HepG2 (cell line): ENCODE measurements at regions not wholly inside any gene's neighbourhood (a gene's known extent, or its start where the extent isn't known, plus 50 kb on each side); places are given as distances from the start of the nearest gene placed in this dataset.

Experiments
- ATAC-seq: fragments of 200-7000 bp; cut with Tn5 transposase; 3 replicates; pipeline ENCODE4 v1.9.1; 2020; ENCODE audit warnings: mild to moderate bottlenecking, moderate library complexity
- BruUV-seq: library from RNA; stranded (reverse); fragments of 400-500 nt; replicated peaks from 2 replicates; lab custom pipeline; 2021; lab: Mats Ljungman, UMichigan
- CTCF ChIA-PET: fragments of 300-600 bp; formaldehyde crosslinking; extraction: SDS; loops from one replicate; lab custom pipeline; 2021; ENCODE audit warnings: low total read pairs, inconsistent platforms, low intra/inter-chr PET ratio; lab: Yijun Ruan, JAX
- POLR2A ChIA-PET: fragments of 350-600 bp; sonication (Branson Sonifier 250); formaldehyde crosslinking; loops from one replicate; lab custom pipeline; 2020; ENCODE audit warnings: antibody characterized with exemption, inconsistent platforms; lab: Yijun Ruan, JAX
- DNase-seq: peaks from one replicate; pipeline ENCODE4 v3.0.0-alpha.2; 2015; ENCODE audit warnings: low spot score
- FAIRE-seq: peaks from 3 replicates; lab custom pipeline; 2011; peaks lifted over from hg19 to GRCh38; lab: Jason Lieb, UNC
- H2AFZ ChIP-seq: one replicate; pipeline ENCODE4 v1.6.1; 2011; ENCODE audit warnings: low read length, inconsistent platforms
- H3K27ac ChIP-seq: fragments of 300-600 bp; 3 replicates; pipeline ENCODE4 v1.8.0; 2011; ENCODE audit warnings: mixed run types, mild to moderate bottlenecking, mixed read lengths, low read length, inconsistent platforms; ENCODE audit not compliant: insufficient read depth; ENCODE audit errors: extremely low read length
- H3K27me3 ChIP-seq, 2 experiments: fragments of 200-600 bp in 1 of 2; 2 replicates in 1 of 2; 3 replicates in 1 of 2; pipeline versions ENCODE4 v1.6.0 to v1.8.0; 2011; ENCODE audit warnings: low read length in 2 of 2, mild to moderate bottlenecking in 2 of 2, moderate library complexity in 2 of 2, inconsistent platforms in 1 of 2; ENCODE audit not compliant: insufficient read depth in 2 of 2, control insufficient read depth in 1 of 2
- H3K36me3 ChIP-seq, 2 experiments: fragments of 200-600 bp in 1 of 2; replicated peaks in 1 of 2; 2 replicates in 1 of 2; 3 replicates in 1 of 2; pipeline versions ENCODE4 v1.5.1 to v1.8.0; 2011; ENCODE audit warnings: low read length in 2 of 2, inconsistent platforms in 1 of 2; ENCODE audit not compliant: insufficient read depth in 2 of 2, control insufficient read depth in 1 of 2
- H3K4me1 ChIP-seq: 2 replicates; pipeline ENCODE4 v1.5.1; 2012; ENCODE audit warnings: low read length, inconsistent platforms; ENCODE audit not compliant: insufficient read depth
- H3K4me2 ChIP-seq: 2 replicates; pipeline ENCODE4 v1.6.0; 2011; ENCODE audit warnings: low read depth, low read length, inconsistent platforms
- H3K4me3 ChIP-seq, 3 experiments: fragments of 200-600 bp in 1 of 3; sonication (generic), shearing (Covaris generic) in 1 of 3; replicated peaks in 1 of 3; 2 replicates each; pipeline ENCODE4 v1.5.1; 2011 to 2016; ENCODE audit warnings: low read length in 3 of 3, inconsistent platforms in 2 of 3, low read depth in 2 of 3, mild to moderate bottlenecking in 2 of 3, control low read depth in 1 of 3, mixed read lengths in 1 of 3; ENCODE audit not compliant: insufficient read depth in 1 of 3
- H3K79me2 ChIP-seq: one replicate; pipeline ENCODE4 v1.6.1; 2011; ENCODE audit warnings: low read length, inconsistent platforms; ENCODE audit not compliant: insufficient read depth
- H3K9ac ChIP-seq: 2 replicates; pipeline ENCODE4 v1.6.0; 2011; ENCODE audit warnings: mild to moderate bottlenecking, low read depth, low read length, inconsistent platforms; ENCODE audit not compliant: insufficient read depth
- H3K9me3 ChIP-seq: 2 replicates; pipeline ENCODE4 v1.5.1; 2012; ENCODE audit warnings: mild to moderate bottlenecking, low read length
- H4K20me1 ChIP-seq: 2 replicates; pipeline ENCODE4 v1.6.0; 2011; ENCODE audit warnings: inconsistent platforms, mild to moderate bottlenecking, low read length, moderate library complexity; ENCODE audit not compliant: insufficient read depth
- BORCS8-MEF2B ChIP-seq: sonication (generic); formaldehyde crosslinking; IDR thresholded peaks from 2 replicates; pipeline ENCODE4 v1.8.0; 2022; ENCODE audit warnings: mild to moderate bottlenecking, missing genetic modification reagents
- E2F1 ChIP-seq: sonication (generic); formaldehyde crosslinking; IDR thresholded peaks from 2 replicates; pipeline ENCODE4 v1.5.0; 2020; ENCODE audit warnings: missing genetic modification reagents
- GTF2F1 ChIP-seq: fragments of 150-350 bp; IDR thresholded peaks from 2 replicates; pipeline ENCODE4 v1.6.1; 2014; ENCODE audit warnings: low read length
- SALL2 ChIP-seq: sonication (generic); formaldehyde crosslinking; IDR thresholded peaks from 2 replicates; pipeline ENCODE4 v1.8.1; 2023; ENCODE audit warnings: mild to moderate bottlenecking, missing genetic modification reagents, inconsistent platforms
- ZMAT5 ChIP-seq: sonication (generic); formaldehyde crosslinking; IDR thresholded peaks from 2 replicates; pipeline ENCODE4 v1.5.0; 2020; ENCODE audit warnings: mild to moderate bottlenecking, low read depth, missing genetic modification reagents, borderline replicate concordance
- ZNF570 ChIP-seq: sonication (generic); formaldehyde crosslinking; IDR thresholded peaks from 2 replicates; pipeline ENCODE4 v1.4.0; 2020; ENCODE audit warnings: mild to moderate bottlenecking, missing genetic modification reagents, borderline replicate concordance
- ZNF770 ChIP-seq: sonication (generic); formaldehyde crosslinking; IDR thresholded peaks from 2 replicates; pipeline ENCODE4 v1.5.0; 2020; ENCODE audit warnings: mild to moderate bottlenecking, missing genetic modification reagents
- ZNF780A ChIP-seq: sonication (generic); formaldehyde crosslinking; IDR thresholded peaks from 2 replicates; pipeline ENCODE4 v1.8.0; 2022; ENCODE audit warnings: mild to moderate bottlenecking, missing genetic modification reagents, moderate library complexity
- ZNF790 ChIP-seq: sonication (generic); formaldehyde crosslinking; IDR thresholded peaks from 2 replicates; pipeline ENCODE4 v1.8.0; 2022; ENCODE audit warnings: missing genetic modification reagents, mild to moderate bottlenecking, borderline replicate concordance
- ZNF800 ChIP-seq: sonication (generic); formaldehyde crosslinking; IDR thresholded peaks from 2 replicates; pipeline ENCODE4 v1.4.0; 2020; ENCODE audit warnings: missing genetic modification reagents
- WGBS: methylation state at CpG from one replicate; pipeline ENCODE4 v1.1.6; 2017; ENCODE audit warnings: low lambda C conversion rate; 5-methylcytosine and 5-hydroxymethylcytosine counted together
- in situ Hi-C: cut with HindIII; loops from 2 replicates; pipeline ENCODE4 v1.10.0; 2017; ENCODE audit warnings: low pct_unique_long_range_greater_than_20kb; ENCODE audit not compliant: extremely low pct_ligation_motif_present
- intact Hi-C: fragments of 100-400 bp; cut with micrococcal nuclease; formaldehyde crosslinking; loops from one replicate; pipeline ENCODE4 v1.10.0; 2022; ENCODE audit not compliant: unreplicated experiment

- Histone ChIP-seq H2AFZ (no peak overlapping the region), H3K27ac (no peak overlapping the region), H3K36me3 (no peaks in the 10 kb centered on the region), H3K9ac (no peak overlapping the region), H3K79me2 (no peaks in the 10 kb centered on the region), H4K20me1 (no peaks in the 10 kb centered on the region), H3K4me1 (no peaks in the 10 kb centered on the region), H3K4me2 (no peak overlapping the region)
- DNase-seq (no peak), FAIRE-seq (no peak)
- intact Hi-C loops: no loop called here
- in situ Hi-C loops: no loop called here
- POLR2A ChIA-PET: no interaction called here
- no TSS peak for BruUV-seq
- TF ChIP-seq GTF2F1 (no peak), ZMAT5 (CRISPR knock-in tag) (no peak), ZNF800 (no peak), ZNF770 (CRISPR knock-in tag) (no peak), ZNF790 (no peak), SALL2 (no peak), ZNF570 (no peak), ZNF780A (CRISPR knock-in tag) (no peak), E2F1 (no peak), BORCS8-MEF2B (CRISPR knock-in tag) (no peak)
- TF ChIP-seq, all 625 proteins: peak for 0
- ATAC-seq: no peak
- Histone ChIP-seq H3K9me3 (peaks cover 13% of the 10 kb centered on the region), H3K27me3 (peaks cover 4 to 19% of the 10 kb centered on the region in 2 experiments; a peak in 4 of 5 replicates), H3K4me3 (no peak overlapping the region)
- 0% methylated on average over 1 of the region's 9 CpGs for WGBS
- CTCF ChIA-PET: no interaction called here
These were observed 87.1 kb upstream of the PPP1R26 start for GRCh38 chr9:135392511-135392910.
